GM12878 (cell line): ENCODE measurements at regions not wholly inside any gene's neighbourhood (a gene's known extent, or its start where the extent isn't known, plus 50 kb on each side); places are given as distances from the start of the nearest gene placed in this dataset.

Source experiments
- ATAC-seq: fragments of 200-7000 bp; cut with Tn5 transposase; 3 replicates; pipeline ENCODE4 v1.9.1; 2020; ENCODE audit warnings: mild to moderate bottlenecking, moderate library complexity
- BruUV-seq: library from RNA; stranded (reverse); fragments of 400-500 nt; replicated peaks from 2 replicates; lab custom pipeline; 2021; lab: Mats Ljungman, UMichigan
- CTCF ChIA-PET: fragments of 300-600 bp; sonication (Branson Sonifier 250); formaldehyde crosslinking; extraction: SDS; loops from one replicate; lab custom pipeline; 2021; ENCODE audit warnings: inconsistent platforms; lab: Yijun Ruan, JAX
- POLR2A ChIA-PET: fragments of 350-600 bp; formaldehyde crosslinking; extraction: SDS; loops from one replicate; lab custom pipeline; 2021; ENCODE audit warnings: inconsistent platforms; lab: Charles Lee
- RAD21 ChIA-PET: fragments of 300-600 bp; sonication (Branson Sonifier 250); formaldehyde crosslinking; loops from one replicate; lab custom pipeline; 2023; ENCODE audit warnings: antibody characterized with exemption; ENCODE audit not compliant: unreplicated experiment; lab: Charles Lee
- SMC1A ChIA-PET: fragments of 300-600 bp; sonication (Branson Sonifier 250); formaldehyde crosslinking; loops from one replicate; lab custom pipeline; 2023; ENCODE audit not compliant: unreplicated experiment, uncharacterized antibody; lab: Charles Lee
- DNase-seq: peaks from one replicate; pipeline ENCODE4 v3.0.0-alpha.2; 2011; ENCODE audit warnings: low read depth, low spot score
- FAIRE-seq: peaks from 3 replicates; lab custom pipeline; 2011; peaks lifted over from hg19 to GRCh38; lab: Jason Lieb, UNC
- H2AFZ ChIP-seq: 2 replicates; pipeline ENCODE4 v1.6.0; 2011; ENCODE audit warnings: low read depth, low read length, control low read depth; ENCODE audit not compliant: control insufficient read depth
- H3K27ac ChIP-seq: 2 replicates; pipeline ENCODE4 v1.5.1; 2011; ENCODE audit warnings: control low read depth; ENCODE audit not compliant: control insufficient read depth, insufficient read depth
- H3K27me3 ChIP-seq, 2 experiments: replicated peaks in 1 of 2; 2 replicates each; pipeline versions ENCODE4 v1.6.0 to v1.6.1; 2011; ENCODE audit warnings: low read length in 1 of 2; ENCODE audit not compliant: control insufficient read depth in 2 of 2, insufficient read depth in 2 of 2
- H3K36me3 ChIP-seq, 2 experiments: 2 replicates each; pipeline ENCODE4 v1.5.1; 2011; ENCODE audit warnings: low read length in 1 of 2; ENCODE audit not compliant: control insufficient read depth in 2 of 2, insufficient read depth in 2 of 2
- H3K4me1 ChIP-seq: 2 replicates; pipeline ENCODE4 v1.6.1; 2011; ENCODE audit warnings: mild to moderate bottlenecking, low read length, moderate library complexity, mixed read lengths; ENCODE audit not compliant: control insufficient read depth, insufficient read depth
- H3K4me2 ChIP-seq: 2 replicates; pipeline ENCODE4 v1.6.0; 2011; ENCODE audit warnings: control low read depth; ENCODE audit not compliant: control insufficient read depth, insufficient read depth
- H3K4me3 ChIP-seq: fragments of 200-600 bp; sonication (generic); 2 replicates; pipeline ENCODE4 v1.5.1; 2016
- H3K79me2 ChIP-seq: 2 replicates; pipeline ENCODE4 v1.6.0; 2011; ENCODE audit warnings: low read length; ENCODE audit not compliant: control insufficient read depth, insufficient read depth
- H3K9ac ChIP-seq: 2 replicates; pipeline ENCODE4 v1.8.0; 2011; ENCODE audit warnings: low read length, control low read depth, mixed read lengths; ENCODE audit not compliant: control insufficient read depth, insufficient read depth
- H3K9me3 ChIP-seq: replicated peaks from 3 replicates; pipeline ENCODE4 v1.5.1; 2011; ENCODE audit warnings: mild to moderate bottlenecking, low read length; ENCODE audit not compliant: control insufficient read depth, insufficient read depth
- H4K20me1 ChIP-seq: 2 replicates; pipeline ENCODE4 v1.6.0; 2011; ENCODE audit not compliant: control insufficient read depth, insufficient read depth
- ASH2L ChIP-seq: fragments of 300-600, 200-600 bp; sonication (generic); IDR thresholded peaks from 2 replicates; pipeline ENCODE4 v1.6.1; 2017; ENCODE audit warnings: low read depth, mild to moderate bottlenecking, borderline replicate concordance
- CEBPB ChIP-seq, 2 experiments: fragments of 150-350 bp in 1 of 2; IDR thresholded peaks; 2 replicates each; pipeline ENCODE4 v1.6.1; 2012 to 2014; ENCODE audit warnings: low read depth in 2 of 2, low read length in 2 of 2, borderline replicate concordance in 1 of 2, inconsistent platforms in 1 of 2
- CHD1 ChIP-seq: IDR thresholded peaks from 2 replicates; pipeline ENCODE4 v1.6.1; 2012; ENCODE audit warnings: low read depth, low read length, improper control_type of control experiment
- ESRRA ChIP-seq: IDR thresholded peaks from 2 replicates; pipeline ENCODE4 v1.6.1; 2012; ENCODE audit warnings: mild to moderate bottlenecking, low read length, improper control_type of control experiment
- GATAD2B ChIP-seq: fragments of 450-650 bp; conservative IDR thresholded peaks from 2 replicates; pipeline ENCODE4 v1.6.1; 2017; ENCODE audit warnings: low read depth, mild to moderate bottlenecking, moderate library complexity
- IKZF1 ChIP-seq: fragments of 450-650 bp; conservative IDR thresholded peaks from 2 replicates; pipeline ENCODE4 v1.6.1; 2017; ENCODE audit warnings: antibody characterized with exemption, mild to moderate bottlenecking
- KAT2A ChIP-seq: conservative IDR thresholded peaks from 2 replicates; pipeline ENCODE4 v1.6.1; 2011; ENCODE audit warnings: low read depth, low read length; ENCODE audit not compliant: control insufficient read depth
- MEF2A ChIP-seq: IDR thresholded peaks from 2 replicates; pipeline ENCODE4 v1.6.1; 2011; ENCODE audit warnings: low read depth, mild to moderate bottlenecking, low read length, moderate library complexity; ENCODE audit not compliant: insufficient read depth
- ZNF207 ChIP-seq: fragments of 450-650 bp; IDR thresholded peaks from 2 replicates; pipeline ENCODE4 v1.6.1; 2014; ENCODE audit warnings: antibody characterized with exemption, mild to moderate bottlenecking, borderline replicate concordance
- ZNF217 ChIP-seq: fragments of 450-650 bp; IDR thresholded peaks from 2 replicates; pipeline ENCODE4 v1.6.1; 2017; ENCODE audit warnings: antibody characterized with exemption, mild to moderate bottlenecking
- WGBS: methylation state at CpG from one replicate; pipeline ENCODE4 v1.1.6; 2016; ENCODE audit warnings: low lambda C conversion rate; ENCODE audit not compliant: insufficient replicate concordance, insufficient coverage; ENCODE audit errors: missing lambda C conversion rate; 5-methylcytosine and 5-hydroxymethylcytosine counted together
- in situ Hi-C: fragments of 300-500 bp; cut with MboI; formaldehyde crosslinking; loops from 9 replicates; pipeline ENCODE4 v1.14.3; 2018; ENCODE audit warnings: mixed read lengths
- intact Hi-C: fragments of 100-400 bp; cut with micrococcal nuclease; formaldehyde crosslinking; loops from one replicate; pipeline ENCODE4 v1.14.2; 2022; ENCODE audit not compliant: unreplicated experiment
- TF ChIP-seq, protein P1 (sequence below): fragments of 450-650 bp; formaldehyde crosslinking; IDR thresholded peaks from 2 replicates; pipeline ENCODE4 v1.5.0; 2022; ENCODE audit warnings: mild to moderate bottlenecking, missing genetic modification characterization

GRCh38 chr4:114076899-114077570 lies 97.6 kb upstream of the ARSJ start:
- DNase-seq: no peak
- no peak overlapping the region for H3K4me2 ChIP-seq
- H3K9ac ChIP-seq: no peak overlapping the region
- no peak overlapping the region for H3K27ac ChIP-seq
- in situ Hi-C loops: loop anchor here (10.0 kb wide), 1 partner anchor 292 kb away; no protein-coding TSS in a partner anchor
- BruUV-seq: no TSS peak
- no peak overlapping the region for H2AFZ ChIP-seq
- no peak overlapping the region for H3K4me3 ChIP-seq
- no peaks in the 10 kb centered on the region; a peak in 1 of 4 replicates for H3K27me3 ChIP-seq
- no peaks in the 10 kb centered on the region for H3K4me1 ChIP-seq
- no peaks in the 10 kb centered on the region for H3K79me2 ChIP-seq
- SMC1A ChIA-PET: interaction anchor here (8.6 kb wide), 1 partner anchor 125 kb away, joined by 145 read pairs; no protein-coding TSS in a partner anchor
- WGBS: 0% methylated on average over 1 of the region's 1 CpG
- CTCF ChIA-PET: interaction anchor here (0.7 to 0.9 kb wide), 2 partner anchors 571 to 682 kb away, joined by 3 read pairs; no protein-coding TSS in a partner anchor
- ATAC-seq: no peak
- no peaks in the 10 kb centered on the region for H4K20me1 ChIP-seq
- FAIRE-seq: no peak
- H3K36me3 ChIP-seq: no peaks in the 10 kb centered on the region
- no peaks in the 10 kb centered on the region for H3K9me3 ChIP-seq
- TF ChIP-seq CHD1 (no peak), ASH2L (no peak), ZNF207 (no peak), GATAD2B (no peak), CEBPB (IDR thresholded peaks at IDR 0.05; ENCODE audit: borderline replicate concordance in 1 of 2, low read depth in 2 of 2, low read length in 2 of 2) (no peak), KAT2A (no peak), ZNF217 (no peak), ESRRA (no peak), IKZF1 (no peak), MEF2A (no peak)
- TF ChIP-seq, protein P1, sequence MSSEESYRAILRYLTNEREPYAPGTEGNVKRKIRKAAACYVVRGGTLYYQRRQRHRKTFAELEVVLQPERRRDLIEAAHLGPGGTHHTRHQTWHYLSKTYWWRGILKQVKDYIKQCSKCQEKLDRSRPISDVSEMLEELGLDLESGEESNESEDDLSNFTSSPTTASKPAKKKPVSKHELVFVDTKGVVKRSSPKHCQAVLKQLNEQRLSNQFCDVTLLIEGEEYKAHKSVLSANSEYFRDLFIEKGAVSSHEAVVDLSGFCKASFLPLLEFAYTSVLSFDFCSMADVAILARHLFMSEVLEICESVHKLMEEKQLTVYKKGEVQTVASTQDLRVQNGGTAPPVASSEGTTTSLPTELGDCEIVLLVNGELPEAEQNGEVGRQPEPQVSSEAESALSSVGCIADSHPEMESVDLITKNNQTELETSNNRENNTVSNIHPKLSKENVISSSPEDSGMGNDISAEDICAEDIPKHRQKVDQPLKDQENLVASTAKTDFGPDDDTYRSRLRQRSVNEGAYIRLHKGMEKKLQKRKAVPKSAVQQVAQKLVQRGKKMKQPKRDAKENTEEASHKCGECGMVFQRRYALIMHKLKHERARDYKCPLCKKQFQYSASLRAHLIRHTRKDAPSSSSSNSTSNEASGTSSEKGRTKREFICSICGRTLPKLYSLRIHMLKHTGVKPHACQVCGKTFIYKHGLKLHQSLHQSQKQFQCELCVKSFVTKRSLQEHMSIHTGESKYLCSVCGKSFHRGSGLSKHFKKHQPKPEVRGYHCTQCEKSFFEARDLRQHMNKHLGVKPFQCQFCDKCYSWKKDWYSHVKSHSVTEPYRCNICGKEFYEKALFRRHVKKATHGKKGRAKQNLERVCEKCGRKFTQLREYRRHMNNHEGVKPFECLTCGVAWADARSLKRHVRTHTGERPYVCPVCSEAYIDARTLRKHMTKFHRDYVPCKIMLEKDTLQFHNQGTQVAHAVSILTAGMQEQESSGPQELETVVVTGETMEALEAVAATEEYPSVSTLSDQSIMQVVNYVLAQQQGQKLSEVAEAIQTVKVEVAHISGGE (CRISPR knock-in tag): no peak
- RAD21 ChIA-PET: no interaction called here
- POLR2A ChIA-PET: interaction anchor here (0.6 kb wide), 1 partner anchor 226 kb away, joined by 3 read pairs; no protein-coding TSS in a partner anchor
- intact Hi-C loops: no loop called here
